ENCODE measurements at regions not wholly inside any gene's neighbourhood (a gene's known extent, or its start where the extent isn't known, plus 50 kb on each side); places are given as distances from the start of the nearest gene placed in this dataset.

- no peak for DNase-seq
Measured at GRCh38 chr7:4616116-4616515, 66.0 kb upstream of the FOXK1 start.

GRCh38 chr7:4621396-4621795 lies 60.7 kb upstream of the FOXK1 start:
- no peak for DNase-seq

- no peak for DNase-seq
Measured at GRCh38 chr7:4626318-4626845, 55.7 kb upstream of the FOXK1 start.

- DNase-seq, result no peak
Measured at GRCh38 chr7:4629287-4629895, 52.7 kb upstream of the FOXK1 start.

- DNase-seq, result no peak
Measured at GRCh38 chr7:4631380-4632179, 50.5 kb upstream of the FOXK1 start.

Data from stimulated activated naive CD4-positive, alpha-beta T cell treated with Interleukin-2 at 50 U/mL for 16 hours (primary cell).